ENCODE measurements at regions not wholly inside any gene's neighbourhood (a gene's known extent, or its start where the extent isn't known, plus 50 kb on each side); places are given as distances from the start of the nearest gene placed in this dataset.

DNA sequence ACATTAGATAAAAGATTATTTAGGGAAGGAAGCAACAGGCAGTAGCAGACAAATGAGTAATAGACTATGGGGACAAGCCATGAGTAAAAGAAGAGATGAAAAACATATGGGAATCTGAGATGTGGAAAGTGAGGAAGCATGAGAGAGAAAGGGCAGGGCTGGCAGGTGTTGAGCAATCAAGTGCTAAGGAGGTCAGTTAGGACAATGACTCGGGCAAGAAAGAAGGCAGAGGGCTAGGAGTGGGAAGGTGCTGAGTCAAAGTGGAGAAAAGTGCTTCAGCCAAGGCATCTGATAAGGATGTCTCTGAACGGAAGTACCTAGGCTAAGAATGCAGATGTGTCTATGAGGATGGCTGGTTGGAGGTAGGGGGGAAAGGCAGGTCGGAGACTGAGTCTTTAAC is 291.9 kb upstream of the HTR2A start:
- H3K27ac ChIP-seq = no peak overlapping the region
- TF ChIP-seq ZFX (IDR thresholded peaks at IDR 0.05; ENCODE audit: borderline replicate concordance) = no peak
- TF ChIP-seq, protein P1, sequence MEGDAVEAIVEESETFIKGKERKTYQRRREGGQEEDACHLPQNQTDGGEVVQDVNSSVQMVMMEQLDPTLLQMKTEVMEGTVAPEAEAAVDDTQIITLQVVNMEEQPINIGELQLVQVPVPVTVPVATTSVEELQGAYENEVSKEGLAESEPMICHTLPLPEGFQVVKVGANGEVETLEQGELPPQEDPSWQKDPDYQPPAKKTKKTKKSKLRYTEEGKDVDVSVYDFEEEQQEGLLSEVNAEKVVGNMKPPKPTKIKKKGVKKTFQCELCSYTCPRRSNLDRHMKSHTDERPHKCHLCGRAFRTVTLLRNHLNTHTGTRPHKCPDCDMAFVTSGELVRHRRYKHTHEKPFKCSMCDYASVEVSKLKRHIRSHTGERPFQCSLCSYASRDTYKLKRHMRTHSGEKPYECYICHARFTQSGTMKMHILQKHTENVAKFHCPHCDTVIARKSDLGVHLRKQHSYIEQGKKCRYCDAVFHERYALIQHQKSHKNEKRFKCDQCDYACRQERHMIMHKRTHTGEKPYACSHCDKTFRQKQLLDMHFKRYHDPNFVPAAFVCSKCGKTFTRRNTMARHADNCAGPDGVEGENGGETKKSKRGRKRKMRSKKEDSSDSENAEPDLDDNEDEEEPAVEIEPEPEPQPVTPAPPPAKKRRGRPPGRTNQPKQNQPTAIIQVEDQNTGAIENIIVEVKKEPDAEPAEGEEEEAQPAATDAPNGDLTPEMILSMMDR (IDR thresholded peaks at IDR 0.05) = no peak

DNA sequence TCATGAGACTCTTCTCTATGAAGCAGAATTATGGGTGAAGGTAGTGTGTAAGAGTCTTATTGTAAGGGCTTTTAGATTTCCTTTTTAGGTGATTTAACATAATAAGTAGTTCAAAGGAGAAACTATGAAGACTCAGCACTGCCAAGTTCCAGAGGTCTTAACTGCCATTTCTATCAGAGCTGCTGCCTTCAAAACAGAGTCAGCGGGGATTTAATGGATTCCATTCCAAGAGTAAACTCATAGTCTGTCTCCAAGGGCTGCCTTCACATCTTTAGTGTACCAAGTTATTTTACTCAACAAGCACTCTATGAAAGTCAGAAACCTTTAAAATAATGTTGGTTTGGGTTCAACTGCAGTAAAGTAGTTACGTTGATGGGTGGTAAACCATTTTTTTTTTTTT is 289.6 kb upstream of the HTR2A start:
- H3K27ac ChIP-seq = no peak overlapping the region
- no peak for TF ChIP-seq ZFX (IDR thresholded peaks at IDR 0.05; ENCODE audit: borderline replicate concordance)
- TF ChIP-seq, protein P1 (IDR thresholded peaks at IDR 0.05) = no peak

DNA sequence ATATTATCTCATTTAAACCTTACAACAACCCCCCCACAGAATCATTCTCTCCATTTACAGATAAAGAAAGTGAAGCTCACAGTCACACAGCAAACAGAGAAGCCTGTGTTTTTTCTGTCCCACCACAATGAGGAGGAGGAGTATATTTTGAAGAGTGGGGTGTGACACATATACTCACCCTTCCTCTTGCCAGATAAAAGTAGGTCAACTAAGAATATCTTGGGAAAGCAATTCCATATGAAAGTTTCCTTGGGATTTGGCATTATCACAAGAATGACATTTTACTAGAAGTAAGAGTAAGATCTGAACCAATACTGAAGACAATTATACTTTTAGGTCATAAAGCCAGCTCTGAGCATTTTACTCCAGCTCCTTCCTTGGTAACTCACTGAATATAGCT is 287.5 kb upstream of the HTR2A start:
- H3K27ac ChIP-seq = no peak overlapping the region
- TF ChIP-seq, protein P1 (IDR thresholded peaks at IDR 0.05) = no peak
- no peak for TF ChIP-seq ZFX (IDR thresholded peaks at IDR 0.05; ENCODE audit: borderline replicate concordance)

DNA sequence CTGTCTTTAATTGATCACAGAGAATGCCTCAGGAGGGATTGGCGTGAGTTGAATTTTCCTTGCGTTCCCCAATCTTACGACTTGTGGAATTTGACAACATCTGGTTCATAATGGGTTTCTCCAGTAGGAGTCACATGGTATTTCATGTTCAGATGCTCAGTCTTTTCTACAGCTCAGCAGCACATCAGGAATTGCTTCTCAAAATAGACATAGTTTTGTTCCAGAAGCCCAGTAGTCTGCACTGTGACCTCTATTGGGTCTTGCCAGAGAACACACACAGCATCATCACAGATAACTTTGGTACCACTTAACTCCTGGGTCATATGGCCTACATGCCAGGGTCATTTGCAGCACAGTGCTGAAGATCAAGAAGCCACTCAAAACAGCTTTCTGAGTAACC is 282.5 kb upstream of the HTR2A start:
- TF ChIP-seq, protein P1 (IDR thresholded peaks at IDR 0.05) = no peak
- TF ChIP-seq ZFX (IDR thresholded peaks at IDR 0.05; ENCODE audit: borderline replicate concordance) = no peak

DNA sequence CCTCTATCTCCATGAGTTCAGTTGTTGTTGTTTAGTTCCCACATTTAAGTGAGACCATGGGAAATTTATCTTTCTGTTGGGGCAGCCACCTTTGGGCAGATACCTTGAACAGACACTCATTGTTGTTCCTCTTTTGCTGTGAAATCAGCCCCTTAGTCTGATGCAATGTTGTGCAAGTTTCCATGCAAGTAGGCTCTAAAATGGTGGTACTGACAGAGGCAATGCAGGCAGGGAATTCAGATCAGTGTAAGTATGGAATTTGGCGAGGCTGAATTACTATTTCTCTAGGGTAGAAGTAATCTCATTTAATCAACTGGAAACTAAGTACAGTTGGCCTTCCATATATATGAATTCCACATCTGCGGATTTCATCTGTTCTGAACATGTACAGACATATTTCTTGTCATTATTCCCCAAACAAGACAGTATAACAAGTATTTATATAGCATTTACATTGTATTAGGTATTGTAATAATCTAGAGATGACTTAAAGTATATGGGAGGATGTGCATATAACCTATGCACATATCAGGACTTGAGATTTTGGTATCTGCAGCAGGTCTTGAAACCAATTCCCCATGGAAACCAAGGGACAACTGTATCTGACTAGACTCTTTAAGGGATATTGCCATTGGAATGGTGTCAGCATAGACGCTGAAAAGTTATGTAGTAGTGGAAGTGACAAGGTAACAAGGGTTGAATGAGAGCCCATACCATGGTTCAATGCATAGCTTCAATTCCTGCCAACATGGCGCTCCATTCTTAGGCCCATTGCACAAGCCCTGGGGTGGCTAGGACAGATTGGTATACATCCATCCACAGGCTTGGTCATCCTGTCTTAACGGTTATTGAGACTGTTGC is 281.5 kb upstream of the HTR2A start:
- no peak overlapping the region for H3K27ac ChIP-seq
- TF ChIP-seq ZFX (IDR thresholded peaks at IDR 0.05; ENCODE audit: borderline replicate concordance) = no peak
- TF ChIP-seq, protein P1 (IDR thresholded peaks at IDR 0.05) = no peak

More for the DNA sequence above, 282.5 kb upstream of the HTR2A start:
- no peak overlapping the region for H3K27ac ChIP-seq

DNA sequence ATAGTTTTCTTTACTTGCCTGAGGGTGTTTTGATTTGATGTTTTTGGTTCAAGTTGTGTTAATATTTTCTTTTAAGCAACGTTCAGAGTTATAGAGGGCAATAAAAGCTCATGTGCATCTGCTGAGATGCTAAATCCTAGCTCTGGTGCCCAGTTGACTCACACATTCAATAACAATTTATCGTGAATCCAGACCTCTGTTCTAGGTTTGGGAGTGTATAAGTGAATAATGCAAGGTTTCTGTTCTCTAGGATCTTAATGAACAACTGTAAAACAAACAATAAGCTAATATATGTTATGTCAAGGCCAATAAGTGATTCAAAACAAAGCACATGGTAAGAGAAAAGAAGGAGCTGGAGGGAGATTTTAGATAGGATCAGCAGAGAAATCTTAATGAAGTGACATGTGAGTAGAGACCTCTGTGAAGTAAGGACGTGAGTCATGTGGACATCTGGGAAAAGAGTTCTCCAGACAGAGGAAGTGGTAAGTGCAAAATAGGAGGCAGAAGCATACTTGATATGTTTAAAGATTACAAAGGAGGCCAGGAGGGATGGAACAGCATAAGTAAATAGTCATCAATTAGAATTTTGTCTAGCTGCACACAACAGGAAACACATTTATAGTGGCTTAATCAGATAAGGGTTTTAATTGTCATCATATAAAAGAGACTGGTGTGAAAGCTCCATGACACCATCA is 278.5 kb upstream of the HTR2A start:
- H3K27ac ChIP-seq = no peak overlapping the region
- TF ChIP-seq, protein P1 (IDR thresholded peaks at IDR 0.05) = no peak
- TF ChIP-seq ZFX (IDR thresholded peaks at IDR 0.05; ENCODE audit: borderline replicate concordance) = no peak

DNA sequence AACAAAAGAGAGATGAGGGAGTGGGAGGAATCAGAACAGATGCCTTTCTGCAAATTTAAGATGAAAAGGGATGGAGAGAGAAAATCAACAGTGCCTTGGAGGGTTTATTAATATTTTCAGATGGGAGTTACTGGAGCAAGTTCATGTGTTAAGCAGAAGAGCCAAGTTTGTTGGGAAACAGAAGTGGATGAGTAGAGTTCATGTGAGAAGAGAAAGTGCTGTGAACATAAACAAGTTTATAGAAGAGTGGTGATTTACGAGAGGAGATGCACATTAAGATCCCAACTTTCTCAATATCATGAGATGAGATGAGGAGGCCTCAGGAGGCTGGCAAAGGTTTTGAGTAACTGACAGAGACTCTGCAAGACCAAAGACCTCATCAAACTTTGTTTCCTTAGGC is 274.1 kb upstream of the HTR2A start:
- no peak for TF ChIP-seq ZFX (IDR thresholded peaks at IDR 0.05; ENCODE audit: borderline replicate concordance)
- TF ChIP-seq, protein P1 (IDR thresholded peaks at IDR 0.05) = no peak
- H3K27ac ChIP-seq = no peak overlapping the region

Data from 22Rv1 (cell line).